Body of pancreas (tissue), 4 donors: ENCODE measurements at regions not wholly inside any gene's neighbourhood (a gene's known extent, or its start where the extent isn't known, plus 50 kb on each side); places are given as distances from the start of the nearest gene placed in this dataset.

Source experiments
- CTCF ChIP-seq, 7 experiments: fragments of 450-650 bp in 4 of 7; fragments of 200-600 bp in 3 of 7; sonication (generic) in 3 of 7; IDR thresholded peaks; one replicate each; pipeline ENCODE4 v1.5.1; 2016 to 2019; ENCODE audit warnings: antibody characterized with exemption in 7 of 7
- POLR2A ChIP-seq, 3 donors: fragments of 450-650 bp; IDR thresholded peaks; one replicate each; pipeline ENCODE4 v1.6.1; 2016; ENCODE audit warnings: antibody characterized with exemption in 3 of 3, mild to moderate bottlenecking in 2 of 3

- TF ChIP-seq CTCF (IDR thresholded peaks at IDR 0.05) = no peak
- no peak for TF ChIP-seq POLR2A (IDR thresholded peaks at IDR 0.05)
These were observed 76.1 kb upstream of the FOXN2 start for GRCh38 chr2:48238381-48238780.
